ENCODE measurements at regions not wholly inside any gene's neighbourhood (a gene's known extent, or its start where the extent isn't known, plus 50 kb on each side); places are given as distances from the start of the nearest gene placed in this dataset.

GRCh38 chrX:97740886-97741285 is 857.2 kb downstream of the RPA4 start:
- Histone ChIP-seq H2BK120ac (replicated peaks; ENCODE audit: low read depth, low read length) (no peak overlapping the region), H3K9ac (replicated peaks in 1 of 4; ENCODE audit: extremely low read depth in 1 of 4, low read depth in 3 of 4, low read length in 3 of 4) (no peak overlapping the region), H3K18ac (ENCODE audit: extremely low read depth, low read length) (no peak overlapping the region), H2BK12ac (ENCODE audit: low read depth, low read length) (no peak overlapping the region), H3K23ac (ENCODE audit: insufficient read length) (no peak overlapping the region), H2BK15ac (ENCODE audit: low read length) (no peak overlapping the region), H3K4ac (replicated peaks; ENCODE audit: insufficient read length, low read depth, low read length) (no peak overlapping the region), H3K4me2 (ENCODE audit: insufficient read depth in 1 of 2, low read depth in 2 of 2, low read length in 2 of 2) (no peak overlapping the region), H2BK5ac (ENCODE audit: low read depth, low read length) (no peak overlapping the region), H4K8ac (ENCODE audit: extremely low read depth, insufficient read depth, low read length) (no peak overlapping the region), H4K91ac (replicated peaks; ENCODE audit: insufficient read length, low read length) (no peak overlapping the region), H3K14ac (ENCODE audit: insufficient read length) (no peak overlapping the region), H3K4me3 (ENCODE audit: extremely low read depth in 1 of 4, insufficient read depth in 2 of 4, low read depth in 3 of 4, low read length in 4 of 4) (no peak overlapping the region), H2BK20ac (ENCODE audit: low read length) (no peak overlapping the region), H2AFZ (ENCODE audit: low read length) (no peak overlapping the region), H2AK5ac (ENCODE audit: low read depth, low read length) (no peak overlapping the region), H4K5ac (ENCODE audit: insufficient read length, low read depth, low read length) (no peak overlapping the region), H4K20me1 (replicated peaks in 1 of 2; ENCODE audit: control insufficient read depth in 1 of 2, insufficient read depth in 2 of 2, low read length in 2 of 2) (no peaks in the 10 kb centered on the region), H3K27me3 (replicated peaks in 1 of 4; ENCODE audit: control insufficient read depth in 3 of 4, extremely low read depth in 1 of 4, insufficient read depth in 3 of 4, low read length in 3 of 4) (no peaks in the 10 kb centered on the region), H3K4me1 (replicated peaks in 1 of 4; ENCODE audit: control insufficient read depth in 3 of 4, insufficient read depth in 4 of 4, low read length in 3 of 4) (no peaks in the 10 kb centered on the region), H3K23me2 (ENCODE audit: low read depth, low read length) (no peaks in the 10 kb centered on the region), H3K9me3 (ENCODE audit: insufficient read depth in 2 of 2, low read depth in 1 of 2, low read length in 1 of 2) (no peaks in the 10 kb centered on the region), H3K36me3 (ENCODE audit: control insufficient read depth in 2 of 4, insufficient read depth in 4 of 4, low read length in 3 of 4) (no peaks in the 10 kb centered on the region), H3K56ac (replicated peaks; ENCODE audit: insufficient read length, low read depth, low read length) (no peak overlapping the region), H3K79me1 (ENCODE audit: low read depth, low read length) (no peaks in the 10 kb centered on the region), H3K27ac (ENCODE audit: low read depth, low read length) (no peak overlapping the region), H3K79me2 (ENCODE audit: control insufficient read depth in 1 of 2, insufficient read depth in 2 of 2, low read length in 2 of 2) (no peaks in the 10 kb centered on the region)
- FAIRE-seq (no peak), DNase-seq (ENCODE audit: low read depth in 1 of 2, low spot score in 2 of 2) (no peak)
- WGBS, 2 experiments (ENCODE audit: extremely low coverage in 1 of 2, insufficient coverage in 1 of 2, insufficient read length in 1 of 2, insufficient replicate concordance in 2 of 2, low coverage in 1 of 2, low lambda C conversion rate in 2 of 2, missing lambda C conversion rate in 1 of 2): 100% methylated on average over 1 of the region's 1 CpG; no CpG with 5 or more reads in 1 of the 2 experiments
- ChIA-PET POLR2A (ENCODE audit: partially characterized antibody) (no interaction called here), CTCF (ENCODE audit: partially characterized antibody) (no interaction called here)
- TF ChIP-seq HDAC2 (IDR thresholded peaks at IDR 0.05; ENCODE audit: borderline replicate concordance in 1 of 2, low read depth in 2 of 2, low read length in 2 of 2): no peak
- TF ChIP-seq SIX5 (IDR thresholded peaks at IDR 0.05; ENCODE audit: low read depth, low read length): no peak
- no peak for TF ChIP-seq RFX5 (IDR thresholded peaks at IDR 0.05; ENCODE audit: borderline replicate concordance, low read depth, low read length)
- no peak for TF ChIP-seq JUN (IDR thresholded peaks at IDR 0.05; ENCODE audit: low read depth, low read length)
- TF ChIP-seq KDM4A (IDR thresholded peaks at IDR 0.05; ENCODE audit: low read depth, low read length, severe bottlenecking): no peak
- TF ChIP-seq E2F6 (IDR thresholded peaks at IDR 0.05): no peak
- no peak for TF ChIP-seq SP2 (IDR thresholded peaks at IDR 0.05; ENCODE audit: low read length)
- TF ChIP-seq CBX5 (IDR thresholded peaks at IDR 0.05; ENCODE audit: low read depth, low read length): no peak
- TF ChIP-seq NRF1 (IDR thresholded peaks at IDR 0.05; ENCODE audit: low read depth, low read length): no peak
- no peak for TF ChIP-seq BACH1 (IDR thresholded peaks at IDR 0.05; ENCODE audit: low read length)
